ENCODE measurements at regions not wholly inside any gene's neighbourhood (a gene's known extent, or its start where the extent isn't known, plus 50 kb on each side); places are given as distances from the start of the nearest gene placed in this dataset.

DNA sequence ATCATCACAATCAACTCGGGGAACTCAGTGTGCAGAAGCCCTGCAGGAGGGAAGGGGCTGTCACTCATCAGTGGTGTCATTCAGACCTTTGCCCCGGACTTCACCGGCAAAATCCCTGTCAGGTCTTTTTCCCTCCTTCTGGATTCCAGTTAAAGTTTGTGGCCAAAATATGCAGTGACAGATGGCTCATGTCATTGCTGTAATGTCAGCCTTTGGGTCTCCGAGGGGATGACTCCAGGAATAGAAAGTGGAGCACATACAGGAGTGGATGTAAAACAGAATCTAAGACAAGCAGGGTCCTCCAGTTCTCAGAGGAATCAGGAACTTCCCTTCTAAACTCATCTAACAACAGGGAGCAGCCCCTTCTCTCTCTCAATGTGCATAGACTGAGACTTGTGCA is 130.3 kb upstream of the RASSF8 start:
- Histone ChIP-seq H3K9me3 (no peaks in the 10 kb centered on the region), H3K4me1 (peaks cover 2 to 41% (median 37%) of the 10 kb centered on the region in 4 donors), H3K36me3 (no peaks in the 10 kb centered on the region), H3K27me3 (no peaks in the 10 kb centered on the region), H3K4me3 (no peak overlapping the region), H3K27ac (replicated peaks in 1 of 4) (peak overlapping the region; percentile 32 to 71 (median 62))
- 37% methylated on average over 4 of the region's 4 CpGs for WGBS
- DNase-seq (ENCODE audit: extremely low spot score), result no peak
- intact Hi-C loops (cut with DNase I), result loop anchor here (10.0 kb wide), 1 partner anchor 243 kb away; no protein-coding TSS in a partner anchor
- TF ChIP-seq, protein P1, sequence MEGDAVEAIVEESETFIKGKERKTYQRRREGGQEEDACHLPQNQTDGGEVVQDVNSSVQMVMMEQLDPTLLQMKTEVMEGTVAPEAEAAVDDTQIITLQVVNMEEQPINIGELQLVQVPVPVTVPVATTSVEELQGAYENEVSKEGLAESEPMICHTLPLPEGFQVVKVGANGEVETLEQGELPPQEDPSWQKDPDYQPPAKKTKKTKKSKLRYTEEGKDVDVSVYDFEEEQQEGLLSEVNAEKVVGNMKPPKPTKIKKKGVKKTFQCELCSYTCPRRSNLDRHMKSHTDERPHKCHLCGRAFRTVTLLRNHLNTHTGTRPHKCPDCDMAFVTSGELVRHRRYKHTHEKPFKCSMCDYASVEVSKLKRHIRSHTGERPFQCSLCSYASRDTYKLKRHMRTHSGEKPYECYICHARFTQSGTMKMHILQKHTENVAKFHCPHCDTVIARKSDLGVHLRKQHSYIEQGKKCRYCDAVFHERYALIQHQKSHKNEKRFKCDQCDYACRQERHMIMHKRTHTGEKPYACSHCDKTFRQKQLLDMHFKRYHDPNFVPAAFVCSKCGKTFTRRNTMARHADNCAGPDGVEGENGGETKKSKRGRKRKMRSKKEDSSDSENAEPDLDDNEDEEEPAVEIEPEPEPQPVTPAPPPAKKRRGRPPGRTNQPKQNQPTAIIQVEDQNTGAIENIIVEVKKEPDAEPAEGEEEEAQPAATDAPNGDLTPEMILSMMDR (IDR thresholded peaks at IDR 0.05), result no peak
- no peak for TF ChIP-seq POLR2AphosphoS5 (IDR thresholded peaks at IDR 0.05)
- no peak for TF ChIP-seq EP300 (IDR thresholded peaks at IDR 0.05)
- no peak for TF ChIP-seq POLR2A (IDR thresholded peaks at IDR 0.05; ENCODE audit: low read depth)

DNA sequence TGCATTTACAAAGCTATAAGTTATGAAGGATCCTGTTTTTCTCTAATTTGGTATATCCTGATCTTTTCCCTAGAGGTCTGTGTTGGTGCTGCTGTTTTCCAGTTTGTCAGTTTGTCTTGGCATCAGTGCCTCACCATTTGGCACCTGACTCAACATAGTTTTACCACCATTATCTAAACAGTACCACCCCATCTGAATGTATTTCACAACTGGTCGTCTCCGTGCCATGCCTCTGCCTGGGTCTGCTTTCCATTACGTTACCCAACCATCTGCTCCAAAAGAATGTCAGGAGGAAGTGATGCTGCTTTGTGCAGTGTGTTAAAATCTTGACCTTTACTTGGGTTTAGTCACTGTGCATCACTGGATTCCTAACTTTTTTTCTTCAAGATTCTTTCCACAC is 129.3 kb upstream of the RASSF8 start:
- peak overlapping the region; percentile 32 to 71 (median 62) for H3K27ac ChIP-seq (replicated peaks in 1 of 4)
- H3K4me3 ChIP-seq, result no peak overlapping the region
- no peak for DNase-seq (ENCODE audit: extremely low spot score)
- TF ChIP-seq, protein P1 (IDR thresholded peaks at IDR 0.05), result no peak
- TF ChIP-seq EP300 (IDR thresholded peaks at IDR 0.05), result peak; percentile 36
- TF ChIP-seq POLR2AphosphoS5 (IDR thresholded peaks at IDR 0.05), result peak; percentile 37 to 89
- no peaks in the 10 kb centered on the region for H3K9me3 ChIP-seq
- H3K27me3 ChIP-seq, result no peaks in the 10 kb centered on the region
- WGBS, result 23% methylated on average over 3 of the region's 3 CpGs
- no peaks in the 10 kb centered on the region for H3K36me3 ChIP-seq
- H3K4me1 ChIP-seq, result peaks cover 2 to 41% (median 36%) of the 10 kb centered on the region in 4 donors
- intact Hi-C loops (cut with DNase I), result loop anchor here (10.0 kb wide), 1 partner anchor 244 kb away; no protein-coding TSS in a partner anchor

GRCh38 chr12:25830456-25830855 is 128.0 kb upstream of the RASSF8 start:
- TF ChIP-seq POLR2A (IDR thresholded peaks at IDR 0.05; ENCODE audit: low read depth) (no peak), POLR2AphosphoS5 (IDR thresholded peaks at IDR 0.05) (no peak), EP300 (IDR thresholded peaks at IDR 0.05) (no peak)
- TF ChIP-seq, protein P1 (IDR thresholded peaks at IDR 0.05), result no peak
- Histone ChIP-seq H3K4me3 (no peak overlapping the region), H3K4me1 (peaks cover 2 to 30% (median 27%) of the 10 kb centered on the region in 4 donors), H3K36me3 (no peaks in the 10 kb centered on the region), H3K27me3 (no peaks in the 10 kb centered on the region), H3K9me3 (no peaks in the 10 kb centered on the region), H3K27ac (replicated peaks in 1 of 4) (no peak overlapping the region)
- 84% methylated on average over 7 of the region's 7 CpGs for WGBS
- intact Hi-C loops (cut with DNase I), result loop anchor here (10.0 kb wide), 1 partner anchor 396 kb away; no protein-coding TSS in a partner anchor
- DNase-seq (ENCODE audit: extremely low spot score), result no peak

GRCh38 chr12:25833657-25834056 is 124.8 kb upstream of the RASSF8 start:
- 77% methylated on average over 2 of the region's 2 CpGs for WGBS
- no peak for DNase-seq (ENCODE audit: extremely low spot score)
- H3K36me3 ChIP-seq, result no peaks in the 10 kb centered on the region
- intact Hi-C loops (cut with DNase I), result loop anchor here (10.0 kb wide), 1 partner anchor 399 kb away; no protein-coding TSS in a partner anchor
- no peak overlapping the region for H3K4me3 ChIP-seq
- H3K9me3 ChIP-seq, result no peaks in the 10 kb centered on the region
- TF ChIP-seq, protein P1 (IDR thresholded peaks at IDR 0.05), result no peak
- TF ChIP-seq EP300 (IDR thresholded peaks at IDR 0.05) (no peak), POLR2AphosphoS5 (IDR thresholded peaks at IDR 0.05) (no peak), POLR2A (IDR thresholded peaks at IDR 0.05; ENCODE audit: low read depth) (no peak)
- no peak overlapping the region for H3K27ac ChIP-seq (replicated peaks in 1 of 4)
- H3K27me3 ChIP-seq, result no peaks in the 10 kb centered on the region
- H3K4me1 ChIP-seq, result peaks cover 0 to 14% (median 14%) of the 10 kb centered on the region in 4 donors

DNA sequence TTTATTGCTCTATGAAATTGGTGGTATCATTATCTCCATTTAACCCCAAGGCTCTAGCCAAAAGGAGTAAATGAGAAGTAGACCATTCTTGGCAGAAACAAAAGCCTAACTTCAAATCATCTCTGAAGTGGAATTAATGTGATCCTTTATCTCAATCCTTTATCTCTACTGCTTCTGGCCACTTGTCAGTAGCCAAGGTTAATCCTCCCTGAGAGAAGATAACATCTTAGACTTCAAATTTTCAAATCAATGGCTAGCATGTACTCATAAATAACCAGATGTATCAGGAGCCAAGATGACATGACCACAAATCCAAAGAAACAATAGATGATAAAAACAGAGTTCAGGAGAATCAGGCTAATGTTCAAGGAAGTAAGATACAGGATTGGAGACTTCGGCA is 123.1 kb upstream of the RASSF8 start:
- H3K36me3 ChIP-seq, result no peaks in the 10 kb centered on the region
- TF ChIP-seq POLR2A (IDR thresholded peaks at IDR 0.05; ENCODE audit: low read depth) (no peak), POLR2AphosphoS5 (IDR thresholded peaks at IDR 0.05) (no peak), EP300 (IDR thresholded peaks at IDR 0.05) (no peak)
- TF ChIP-seq, protein P1 (IDR thresholded peaks at IDR 0.05), result no peak
- H3K4me1 ChIP-seq, result no peaks in the 10 kb centered on the region
- DNase-seq (ENCODE audit: extremely low spot score), result no peak
- H3K27ac ChIP-seq (replicated peaks in 1 of 4), result no peak overlapping the region
- H3K27me3 ChIP-seq, result no peaks in the 10 kb centered on the region
- H3K4me3 ChIP-seq, result no peak overlapping the region
- intact Hi-C loops (cut with DNase I), result loop anchor here (10.0 kb wide), 1 partner anchor 401 kb away; no protein-coding TSS in a partner anchor
- WGBS, result 100% methylated on average over 1 of the region's 1 CpG
- H3K9me3 ChIP-seq, result no peaks in the 10 kb centered on the region

Measured in esophagus muscularis mucosa (tissue), 4 donors.